ENCODE measurements at regions not wholly inside any gene's neighbourhood (a gene's known extent, or its start where the extent isn't known, plus 50 kb on each side); places are given as distances from the start of the nearest gene placed in this dataset.

- TF ChIP-seq CTCF (IDR thresholded peaks at IDR 0.05): no peak
- TF ChIP-seq ZFX (IDR thresholded peaks at IDR 0.05; ENCODE audit: borderline replicate concordance): no peak
Observed at GRCh38 chr12:67783393-67783792, 134.8 kb downstream of the DYRK2 start.

Data from 22Rv1 (cell line).